ENCODE measurements at regions not wholly inside any gene's neighbourhood (a gene's known extent, or its start where the extent isn't known, plus 50 kb on each side); places are given as distances from the start of the nearest gene placed in this dataset.

DNA sequence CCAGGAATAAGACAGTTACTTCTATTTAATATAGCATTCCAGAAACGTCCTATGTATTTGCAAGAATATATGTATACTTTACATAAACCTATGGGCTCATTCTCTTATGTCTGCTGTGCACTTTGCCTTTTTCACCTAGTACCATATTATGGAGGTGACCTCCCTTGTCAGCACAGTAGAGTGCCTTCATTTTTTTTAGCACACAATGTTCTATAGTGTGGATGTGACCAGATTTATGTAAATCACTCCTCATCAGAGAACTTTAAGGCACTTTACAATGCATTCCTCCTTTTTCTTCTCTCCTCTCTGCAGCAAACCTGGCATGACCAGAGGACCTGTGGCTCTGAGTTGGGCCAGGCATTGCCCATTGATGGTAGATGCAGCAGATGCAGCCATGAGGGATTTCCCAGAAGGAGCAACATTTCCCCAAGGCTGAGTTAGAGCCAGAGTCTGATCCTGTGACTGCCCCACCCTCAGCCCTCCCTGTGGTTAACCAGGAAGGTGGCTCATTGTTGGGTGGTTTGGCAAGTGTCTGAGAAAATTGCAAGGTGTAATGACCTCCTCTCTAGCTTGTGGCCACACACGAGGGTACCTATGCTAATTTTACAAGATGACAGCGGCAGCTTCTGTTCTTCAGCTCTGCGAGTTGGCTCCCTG lies 76.5 kb upstream of the DLX2 start:
- no peaks in the 10 kb centered on the region for H3K4me1 ChIP-seq (ENCODE audit: control insufficient read depth, insufficient read depth, low read length)
- no peak overlapping the region for H3K9ac ChIP-seq (ENCODE audit: low read length)
- H3K36me3 ChIP-seq (ENCODE audit: control insufficient read depth, insufficient read depth, low read length) = no peaks in the 10 kb centered on the region
- H3K9me3 ChIP-seq (ENCODE audit: control insufficient read depth, low read length) = no peaks in the 10 kb centered on the region
- H3K27me3 ChIP-seq (ENCODE audit: control insufficient read depth, insufficient read depth, low read length) = no peaks in the 10 kb centered on the region
- no peak overlapping the region for H3K4me3 ChIP-seq (ENCODE audit: low read length)

DNA sequence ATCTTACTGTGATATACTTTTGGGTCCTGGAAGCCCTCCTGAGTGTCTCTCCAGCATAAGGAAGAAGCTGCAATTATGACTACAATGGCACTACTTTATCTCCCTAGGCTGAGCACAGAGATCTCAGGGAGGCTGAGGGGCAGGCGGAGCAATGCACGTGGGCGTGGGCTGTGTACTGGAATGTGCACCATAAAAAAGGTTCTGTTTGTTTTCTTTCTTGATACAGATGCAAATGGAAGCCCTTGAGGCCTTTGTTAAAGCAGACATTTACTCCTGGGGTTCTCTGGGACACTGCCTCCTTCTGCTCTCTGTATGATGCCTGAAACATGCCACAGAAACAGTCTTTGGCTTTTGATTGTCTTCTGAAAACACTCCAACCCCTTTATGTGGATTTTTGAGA lies 79.1 kb upstream of the DLX2 start:
- Histone ChIP-seq H3K4me3 (ENCODE audit: low read length) (no peak overlapping the region), H3K36me3 (ENCODE audit: control insufficient read depth, insufficient read depth, low read length) (no peaks in the 10 kb centered on the region), H3K27me3 (ENCODE audit: control insufficient read depth, insufficient read depth, low read length) (no peaks in the 10 kb centered on the region), H3K4me1 (ENCODE audit: control insufficient read depth, insufficient read depth, low read length) (no peaks in the 10 kb centered on the region), H3K9ac (ENCODE audit: low read length) (no peak overlapping the region), H3K9me3 (ENCODE audit: control insufficient read depth, low read length) (no peaks in the 10 kb centered on the region)

DNA sequence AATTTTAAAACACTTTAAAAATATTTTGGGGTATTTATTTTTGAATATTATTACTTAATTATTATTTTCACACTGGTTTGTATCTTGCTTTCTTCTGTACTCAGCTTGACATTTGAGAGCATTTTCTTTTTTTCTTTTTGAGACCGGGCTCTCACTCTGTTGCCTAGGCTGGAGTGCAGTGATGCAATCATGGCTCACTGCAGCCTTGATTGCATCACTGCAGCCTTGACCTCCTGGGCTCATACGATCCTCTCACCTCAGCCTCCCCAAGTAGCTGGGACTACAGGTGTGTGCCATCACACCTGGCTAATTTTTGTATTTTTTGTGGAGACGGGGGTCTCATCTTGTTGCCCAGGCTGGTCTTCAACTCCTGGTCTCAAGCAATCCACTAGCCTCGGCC lies 79.9 kb upstream of the DLX2 start:
- no peaks in the 10 kb centered on the region for H3K4me1 ChIP-seq (ENCODE audit: control insufficient read depth, insufficient read depth, low read length)

DNA sequence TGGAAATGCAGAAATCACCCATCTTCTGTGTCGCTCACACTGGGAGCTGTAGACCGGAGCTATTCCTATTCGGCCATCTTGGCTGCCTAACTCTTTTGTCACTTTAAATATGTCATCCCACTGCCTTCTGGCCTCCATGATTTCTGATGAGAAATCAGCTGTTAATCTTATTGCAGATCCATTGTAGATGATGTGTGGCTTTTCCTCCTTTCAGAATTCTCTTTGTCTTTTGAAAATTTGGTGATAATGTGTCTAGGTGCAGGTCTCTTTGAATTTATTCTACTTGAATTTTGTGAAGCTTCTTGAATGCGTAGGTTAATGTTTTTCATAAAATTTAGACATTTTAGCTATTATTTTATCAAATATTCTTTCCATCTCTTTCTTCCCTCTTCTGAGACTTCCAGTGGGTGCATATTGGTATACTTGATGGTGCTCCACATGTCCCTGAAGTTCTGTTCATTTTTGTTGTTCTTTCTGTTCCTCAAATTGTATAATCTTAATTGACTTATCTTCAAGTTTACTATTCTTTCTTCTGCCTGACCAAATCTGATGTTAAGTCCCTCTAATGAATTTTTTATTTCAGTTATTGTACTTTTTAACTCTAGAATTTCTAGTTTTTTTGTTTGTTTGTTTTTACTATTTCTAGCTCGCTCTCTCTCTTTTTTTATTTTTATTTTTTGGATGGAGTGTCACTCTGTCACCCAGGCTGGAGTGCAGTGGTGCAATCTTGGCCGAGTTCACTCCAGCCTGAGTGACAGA lies 90.8 kb upstream of the DLX2 start:
- Histone ChIP-seq H3K9ac (ENCODE audit: low read length) (no peak overlapping the region), H3K9me3 (ENCODE audit: control insufficient read depth, low read length) (no peaks in the 10 kb centered on the region), H3K4me1 (ENCODE audit: control insufficient read depth, insufficient read depth, low read length) (peaks cover 23% of the 10 kb centered on the region), H3K4me3 (ENCODE audit: low read length) (no peak overlapping the region), H3K27me3 (ENCODE audit: control insufficient read depth, insufficient read depth, low read length) (no peaks in the 10 kb centered on the region), H3K36me3 (ENCODE audit: control insufficient read depth, insufficient read depth, low read length) (no peaks in the 10 kb centered on the region)

More for the DNA sequence above, 79.9 kb upstream of the DLX2 start:
- H3K4me3 ChIP-seq (ENCODE audit: low read length) = no peak overlapping the region
- no peaks in the 10 kb centered on the region for H3K27me3 ChIP-seq (ENCODE audit: control insufficient read depth, insufficient read depth, low read length)
- no peaks in the 10 kb centered on the region for H3K9me3 ChIP-seq (ENCODE audit: control insufficient read depth, low read length)
- no peaks in the 10 kb centered on the region for H3K36me3 ChIP-seq (ENCODE audit: control insufficient read depth, insufficient read depth, low read length)
- no peak overlapping the region for H3K9ac ChIP-seq (ENCODE audit: low read length)

DNA sequence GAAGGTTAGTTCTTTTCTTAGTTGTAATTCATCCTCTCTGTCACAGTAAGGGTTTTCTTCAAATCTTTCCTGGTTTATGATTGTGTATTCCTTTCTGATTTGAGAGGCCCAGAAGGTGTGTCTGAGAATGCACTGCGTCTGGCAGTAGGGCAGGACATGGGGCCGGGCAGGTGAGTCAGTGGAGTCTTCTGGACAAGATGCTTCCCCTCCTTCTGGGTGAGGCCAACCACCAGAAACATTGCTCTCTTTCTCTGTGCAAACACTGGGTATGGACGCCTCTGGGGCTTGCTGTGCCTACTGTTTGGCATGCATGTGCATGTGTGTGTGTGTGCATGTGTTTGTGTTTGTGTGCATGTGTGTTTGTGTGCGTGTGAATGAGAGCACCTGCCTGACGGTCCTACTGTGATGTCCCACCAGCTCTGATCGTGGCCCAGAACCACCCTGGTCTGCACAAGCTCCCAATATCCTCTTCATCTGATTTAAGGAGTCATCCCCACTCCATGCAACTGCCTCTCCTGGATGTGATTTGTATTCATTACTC lies 93.2 kb upstream of the DLX2 start:
- H3K4me1 ChIP-seq (ENCODE audit: control insufficient read depth, insufficient read depth, low read length) = peaks cover 23% of the 10 kb centered on the region
- no peak overlapping the region for H3K9ac ChIP-seq (ENCODE audit: low read length)
- H3K4me3 ChIP-seq (ENCODE audit: low read length) = no peak overlapping the region
- H3K27me3 ChIP-seq (ENCODE audit: control insufficient read depth, insufficient read depth, low read length) = no peaks in the 10 kb centered on the region
- no peaks in the 10 kb centered on the region for H3K9me3 ChIP-seq (ENCODE audit: control insufficient read depth, low read length)
- no peaks in the 10 kb centered on the region for H3K36me3 ChIP-seq (ENCODE audit: control insufficient read depth, insufficient read depth, low read length)

DNA sequence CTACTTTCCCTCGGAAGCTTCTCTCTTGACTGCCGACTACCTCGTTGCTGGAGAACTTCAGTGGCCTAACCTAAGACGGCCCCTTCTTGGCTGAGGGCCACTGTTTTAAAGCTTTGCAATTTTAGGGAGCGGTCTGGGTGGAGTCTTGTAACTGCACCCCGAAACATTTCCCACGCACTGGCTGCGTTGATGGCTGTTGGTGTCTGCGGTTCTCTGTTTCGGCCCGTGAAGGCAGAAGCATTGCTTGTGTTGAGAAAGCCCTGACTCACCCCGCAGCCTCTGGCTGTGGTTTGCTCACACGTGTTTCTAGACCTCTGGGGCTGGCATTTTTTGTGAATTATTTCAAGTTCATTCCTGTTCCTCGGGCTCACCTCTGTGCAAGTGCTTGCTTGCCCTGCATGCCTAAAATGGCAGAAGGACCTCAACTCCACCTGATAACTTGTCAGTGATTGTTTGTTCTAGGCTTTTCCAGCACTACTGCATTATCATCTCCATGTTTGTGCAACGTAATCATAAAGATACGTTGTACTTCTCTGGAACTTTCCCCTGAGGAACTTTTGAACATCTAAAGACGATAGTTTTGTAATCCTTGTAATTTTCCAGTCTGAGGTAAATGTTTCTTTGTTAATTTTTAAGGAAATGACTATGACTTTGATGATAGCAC lies 94.2 kb upstream of the DLX2 start:
- peaks cover 23% of the 10 kb centered on the region for H3K4me1 ChIP-seq (ENCODE audit: control insufficient read depth, insufficient read depth, low read length)
- H3K4me3 ChIP-seq (ENCODE audit: low read length) = no peak overlapping the region
- H3K9ac ChIP-seq (ENCODE audit: low read length) = no peak overlapping the region
- no peaks in the 10 kb centered on the region for H3K36me3 ChIP-seq (ENCODE audit: control insufficient read depth, insufficient read depth, low read length)
- H3K27me3 ChIP-seq (ENCODE audit: control insufficient read depth, insufficient read depth, low read length) = no peaks in the 10 kb centered on the region
- H3K9me3 ChIP-seq (ENCODE audit: control insufficient read depth, low read length) = no peaks in the 10 kb centered on the region

DNA sequence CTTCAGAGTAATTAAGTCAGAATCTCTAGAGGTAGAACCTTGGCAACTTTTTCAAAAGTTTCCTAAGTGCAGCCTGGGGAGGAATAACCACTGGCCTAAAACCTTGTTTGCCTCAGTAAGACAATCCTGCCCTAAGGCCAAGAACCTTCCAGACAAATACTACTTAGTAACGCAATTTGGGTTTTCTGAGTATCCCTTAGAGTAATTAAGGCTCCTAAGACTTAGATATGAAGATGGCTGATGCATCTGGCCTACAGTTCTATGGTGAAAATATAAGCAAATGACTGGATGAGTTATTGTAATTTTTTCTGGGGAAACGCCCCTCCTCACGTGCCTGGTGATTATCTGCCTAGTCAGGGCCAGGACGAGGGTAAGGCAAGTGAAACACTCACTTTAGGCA lies 95.7 kb upstream of the DLX2 start:
- H3K9me3 ChIP-seq (ENCODE audit: control insufficient read depth, low read length) = no peaks in the 10 kb centered on the region
- no peak overlapping the region for H3K9ac ChIP-seq (ENCODE audit: low read length)
- peaks cover 23% of the 10 kb centered on the region for H3K4me1 ChIP-seq (ENCODE audit: control insufficient read depth, insufficient read depth, low read length)
- no peaks in the 10 kb centered on the region for H3K36me3 ChIP-seq (ENCODE audit: control insufficient read depth, insufficient read depth, low read length)
- no peak overlapping the region for H3K4me3 ChIP-seq (ENCODE audit: low read length)
- H3K27me3 ChIP-seq (ENCODE audit: control insufficient read depth, insufficient read depth, low read length) = no peaks in the 10 kb centered on the region

DNA sequence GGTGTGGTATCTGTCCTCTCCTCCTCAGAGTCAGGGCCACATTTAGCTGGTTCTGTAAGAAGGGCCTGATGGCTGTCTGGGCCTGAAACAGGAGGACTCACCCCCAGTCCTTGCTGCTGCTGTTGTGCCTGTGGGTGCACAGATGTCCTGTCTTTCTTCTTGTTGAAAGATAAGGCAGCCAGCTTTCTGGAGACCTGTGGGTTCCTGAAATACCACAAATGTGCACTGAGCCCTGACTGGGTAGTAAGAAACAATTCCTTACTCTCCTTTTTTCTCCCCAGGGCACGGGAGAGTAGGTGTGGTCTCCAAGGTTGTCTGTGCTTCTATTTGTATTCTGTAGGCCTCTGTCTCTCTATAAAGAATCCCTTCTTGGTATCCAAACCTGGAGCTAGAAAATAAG lies 96.2 kb upstream of the DLX2 start:
- H3K27me3 ChIP-seq (ENCODE audit: control insufficient read depth, insufficient read depth, low read length) = no peaks in the 10 kb centered on the region
- no peak overlapping the region for H3K9ac ChIP-seq (ENCODE audit: low read length)
- H3K9me3 ChIP-seq (ENCODE audit: control insufficient read depth, low read length) = no peaks in the 10 kb centered on the region
- H3K36me3 ChIP-seq (ENCODE audit: control insufficient read depth, insufficient read depth, low read length) = no peaks in the 10 kb centered on the region
- no peak overlapping the region for H3K4me3 ChIP-seq (ENCODE audit: low read length)
- H3K4me1 ChIP-seq (ENCODE audit: control insufficient read depth, insufficient read depth, low read length) = peaks cover 23% of the 10 kb centered on the region

DNA sequence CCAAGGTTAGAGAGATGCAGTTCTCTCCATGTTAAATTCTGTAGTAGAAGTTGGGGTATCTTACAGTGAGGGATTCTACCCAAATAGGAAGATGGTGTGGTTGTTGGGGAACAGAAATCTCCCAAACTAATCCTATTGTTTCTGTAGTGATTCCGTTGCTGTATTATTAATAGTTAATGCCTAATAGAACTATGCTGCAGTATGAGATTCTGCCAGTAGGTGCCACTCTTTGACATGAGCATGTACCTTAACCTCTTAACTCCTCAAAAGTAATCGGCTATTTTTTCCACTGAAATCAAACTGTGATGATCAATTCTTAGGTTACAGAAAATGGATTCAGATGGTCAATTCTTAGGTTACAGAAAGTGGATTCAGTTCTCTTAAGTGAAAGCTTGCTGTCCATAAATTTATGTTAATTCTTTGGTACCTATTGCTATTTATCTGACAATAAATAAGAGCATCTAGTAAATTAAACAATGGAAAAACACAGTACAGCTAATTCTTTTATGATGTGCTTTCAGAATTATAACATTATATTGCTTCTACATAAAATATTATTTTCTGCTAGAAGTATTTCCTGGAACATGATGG lies 97.9 kb upstream of the DLX2 start:
- Histone ChIP-seq H3K9ac (ENCODE audit: low read length) (no peak overlapping the region), H3K27me3 (ENCODE audit: control insufficient read depth, insufficient read depth, low read length) (no peaks in the 10 kb centered on the region), H3K4me1 (ENCODE audit: control insufficient read depth, insufficient read depth, low read length) (peaks cover 18% of the 10 kb centered on the region), H3K4me3 (ENCODE audit: low read length) (no peak overlapping the region), H3K9me3 (ENCODE audit: control insufficient read depth, low read length) (no peaks in the 10 kb centered on the region), H3K36me3 (ENCODE audit: control insufficient read depth, insufficient read depth, low read length) (no peaks in the 10 kb centered on the region)

DNA sequence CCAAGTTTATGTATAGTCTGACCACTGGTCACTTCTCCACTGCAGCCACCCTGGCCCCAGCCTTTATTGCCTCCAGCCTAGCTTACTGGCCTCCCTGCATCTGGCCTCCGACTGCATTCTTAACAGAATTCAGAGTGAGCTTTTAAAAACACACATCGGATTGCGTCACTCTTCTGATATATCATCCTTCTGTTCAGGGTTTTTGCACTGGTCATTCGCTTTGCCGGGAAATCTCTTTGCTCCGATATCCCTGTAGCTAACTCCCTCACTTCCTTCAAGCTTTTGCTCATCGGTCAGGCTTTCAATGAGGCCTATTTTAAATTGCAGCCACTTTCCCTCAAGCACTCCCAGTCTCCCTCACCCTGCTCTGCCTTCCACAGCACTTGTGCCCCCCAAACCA lies 101.6 kb upstream of the DLX2 start:
- Histone ChIP-seq H3K27me3 (ENCODE audit: control insufficient read depth, insufficient read depth, low read length) (no peaks in the 10 kb centered on the region), H3K4me1 (ENCODE audit: control insufficient read depth, insufficient read depth, low read length) (no peaks in the 10 kb centered on the region), H3K9me3 (ENCODE audit: control insufficient read depth, low read length) (no peaks in the 10 kb centered on the region), H3K36me3 (ENCODE audit: control insufficient read depth, insufficient read depth, low read length) (no peaks in the 10 kb centered on the region), H3K4me3 (ENCODE audit: low read length) (no peak overlapping the region), H3K9ac (ENCODE audit: low read length) (no peak overlapping the region)

DNA sequence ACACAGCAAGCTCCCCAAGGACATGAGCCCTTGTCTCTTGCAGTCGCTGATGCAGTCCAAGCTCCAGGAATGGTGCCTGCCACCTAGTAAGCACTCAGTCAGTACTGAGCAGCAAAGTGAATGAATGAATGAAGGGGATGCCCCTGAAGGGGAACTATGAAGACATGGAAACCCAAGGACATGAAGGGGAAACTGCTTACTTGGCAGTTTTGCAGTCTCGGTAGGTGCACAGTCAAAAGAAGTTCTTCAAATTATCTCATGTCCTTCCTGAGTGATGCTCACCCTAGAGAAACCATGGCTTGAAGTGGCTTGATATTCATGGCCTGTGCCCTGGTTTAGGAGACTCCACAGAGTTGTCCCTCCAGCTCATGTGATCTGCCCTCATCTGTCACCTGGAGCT lies 102.1 kb upstream of the DLX2 start:
- Histone ChIP-seq H3K4me1 (ENCODE audit: control insufficient read depth, insufficient read depth, low read length) (no peaks in the 10 kb centered on the region), H3K36me3 (ENCODE audit: control insufficient read depth, insufficient read depth, low read length) (no peaks in the 10 kb centered on the region), H3K27me3 (ENCODE audit: control insufficient read depth, insufficient read depth, low read length) (no peaks in the 10 kb centered on the region), H3K9me3 (ENCODE audit: control insufficient read depth, low read length) (no peaks in the 10 kb centered on the region), H3K9ac (ENCODE audit: low read length) (no peak overlapping the region), H3K4me3 (ENCODE audit: low read length) (no peak overlapping the region)

DNA sequence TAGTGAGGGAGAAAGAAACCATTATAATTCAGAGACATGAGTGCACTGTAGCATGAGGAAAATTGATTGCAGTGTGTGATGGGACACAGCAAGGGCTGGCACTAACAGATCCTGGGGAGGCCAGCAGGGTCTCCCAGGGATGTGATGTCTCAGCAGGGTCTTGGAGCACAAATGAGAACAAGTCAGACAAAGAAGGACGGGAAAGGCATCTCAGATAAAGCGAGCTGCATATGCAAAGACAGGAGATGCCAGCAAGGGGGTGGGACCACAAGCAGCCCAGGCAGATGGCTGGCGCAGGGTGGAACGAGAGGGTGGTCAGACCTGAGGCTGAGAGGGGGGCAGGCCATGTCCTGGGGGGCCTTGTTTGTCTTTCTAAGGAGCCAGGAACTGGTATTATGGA lies 102.6 kb upstream of the DLX2 start:
- Histone ChIP-seq H3K4me3 (ENCODE audit: low read length) (no peak overlapping the region), H3K27me3 (ENCODE audit: control insufficient read depth, insufficient read depth, low read length) (no peaks in the 10 kb centered on the region), H3K9me3 (ENCODE audit: control insufficient read depth, low read length) (no peaks in the 10 kb centered on the region), H3K4me1 (ENCODE audit: control insufficient read depth, insufficient read depth, low read length) (no peaks in the 10 kb centered on the region), H3K36me3 (ENCODE audit: control insufficient read depth, insufficient read depth, low read length) (no peaks in the 10 kb centered on the region), H3K9ac (ENCODE audit: low read length) (no peak overlapping the region)
